DMS153 treated with DMSO at 0.1 percent for 48 hours (cell line): ENCODE measurements at regions not wholly inside any gene's neighbourhood (a gene's known extent, or its start where the extent isn't known, plus 50 kb on each side); places are given as distances from the start of the nearest gene placed in this dataset.

Source experiments
- DNase-seq: peaks from one replicate; lab custom pipeline; 2025; ENCODE audit not compliant: unreplicated experiment; lab: John Stamatoyannopoulos, UW

DNA sequence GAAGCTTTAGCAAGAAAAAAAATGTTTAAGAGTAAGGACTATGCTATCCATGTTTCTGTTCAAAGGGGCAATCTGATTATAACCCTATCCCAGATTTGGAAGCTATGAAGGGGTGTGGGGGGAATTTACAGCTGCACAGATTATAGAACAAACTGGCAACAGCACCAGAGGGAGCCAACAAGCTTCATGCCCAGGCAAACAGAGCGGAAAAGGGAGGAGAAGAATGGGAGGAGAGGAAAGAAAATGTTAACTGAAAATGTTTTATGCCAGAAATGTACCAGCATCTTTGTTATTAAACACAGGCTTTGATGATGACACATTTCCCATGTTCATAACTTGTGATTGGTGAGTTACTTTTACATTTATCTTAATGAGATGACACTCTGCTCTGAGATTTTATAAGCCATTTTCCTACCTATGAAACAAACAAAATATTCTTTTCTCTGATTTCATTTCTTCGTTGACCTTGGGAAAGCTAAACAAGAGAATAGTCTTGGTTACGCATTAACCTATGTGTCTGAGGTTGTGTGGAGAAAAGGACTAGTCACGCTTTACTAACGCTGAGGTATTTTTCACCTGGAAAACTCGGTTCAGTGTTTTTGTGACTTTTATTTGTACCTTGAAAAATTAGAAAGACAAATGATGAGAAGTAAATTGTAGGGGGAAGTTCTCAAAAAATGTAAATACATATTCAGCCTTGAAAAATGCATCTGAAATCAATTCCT, 235.8 kb upstream of the MIR17HG start:
- no peak for DNase-seq

DNA sequence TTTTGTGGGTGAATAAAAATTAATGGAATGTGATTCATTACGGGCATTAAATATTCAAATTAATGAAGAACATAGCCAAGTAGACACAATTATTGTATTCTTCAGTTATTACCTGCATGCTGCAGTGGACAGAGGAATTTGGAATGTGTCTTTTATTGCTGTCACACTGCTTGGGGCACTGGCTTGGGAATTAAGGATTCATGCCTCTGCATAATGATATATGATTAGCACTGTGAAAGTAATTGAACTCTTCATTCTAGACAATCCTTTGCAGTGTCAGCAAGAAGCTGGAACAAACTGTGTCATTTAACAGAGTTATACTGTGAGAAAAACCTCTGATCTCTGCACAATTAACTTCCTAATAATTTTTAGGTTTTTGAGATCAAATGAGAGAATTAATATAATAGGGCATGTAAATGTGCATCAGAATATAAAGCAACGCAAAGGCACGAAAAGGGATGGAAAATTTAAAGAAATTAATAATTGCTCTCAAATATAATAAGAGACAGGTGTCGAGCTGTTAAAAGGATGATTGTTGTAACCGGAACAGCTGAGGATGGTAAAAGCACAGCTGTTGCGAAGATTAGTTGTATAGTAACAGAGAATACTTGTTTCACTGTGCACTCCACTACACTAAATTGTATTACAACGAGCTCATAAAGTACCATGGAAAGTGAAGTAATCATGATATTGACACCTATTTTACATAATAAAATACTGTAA, 235.1 kb upstream of the MIR17HG start:
- DNase-seq, result no peak

DNA sequence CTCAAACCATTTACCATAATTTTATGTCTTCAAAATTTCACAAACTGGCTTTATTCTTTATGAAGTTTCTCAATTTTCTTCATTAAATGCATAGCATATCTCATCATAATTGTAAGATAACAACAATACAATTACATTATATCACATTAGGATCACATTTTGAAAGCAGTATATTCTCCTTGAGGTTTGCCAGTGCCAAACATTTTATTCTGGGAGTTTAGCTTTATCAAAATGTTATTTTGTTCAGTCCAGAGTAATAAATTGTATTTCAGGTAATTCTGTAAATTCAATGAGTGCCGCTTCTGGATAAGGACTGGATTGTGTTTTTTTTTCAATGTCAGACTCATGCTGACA, 234.6 kb upstream of the MIR17HG start:
- DNase-seq, result no peak

DNA sequence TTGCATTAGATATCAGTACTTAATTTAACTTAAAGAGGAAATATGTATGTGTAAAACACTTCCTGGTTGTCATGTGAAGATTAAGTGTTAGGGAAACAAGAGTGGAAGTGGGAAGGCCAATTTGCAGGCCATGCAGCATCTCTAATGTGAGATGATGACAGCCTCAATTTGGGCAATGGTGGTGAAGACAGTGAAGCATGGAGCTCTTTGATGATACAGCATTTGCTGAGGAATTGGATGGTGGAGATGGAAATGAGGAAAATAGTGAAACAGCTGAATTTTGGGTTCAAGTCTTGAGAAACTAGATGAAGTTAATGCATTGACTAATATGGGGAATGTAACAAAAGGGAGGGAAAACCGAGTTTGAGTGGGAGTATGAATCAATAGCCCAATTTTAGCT, 231.7 kb upstream of the MIR17HG start:
- DNase-seq, result no peak

DNA sequence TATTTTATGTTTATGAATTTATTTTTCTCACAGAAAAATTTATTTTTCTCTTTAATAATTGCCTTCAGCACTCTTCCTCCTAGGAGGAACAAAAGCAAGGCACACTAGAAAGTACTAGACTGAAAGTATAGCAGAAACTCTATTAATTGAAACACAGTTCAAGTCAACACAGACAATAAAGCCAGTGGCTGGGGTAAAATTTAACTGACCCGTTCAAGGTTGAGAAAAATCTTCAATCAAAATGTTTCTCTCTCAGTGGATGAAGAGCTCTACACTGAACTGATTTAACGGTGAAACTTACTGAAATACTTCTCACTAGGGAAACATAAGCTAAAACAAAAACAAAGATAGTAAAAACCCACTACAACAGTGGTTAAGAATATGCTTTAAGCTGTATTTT, 230.1 kb upstream of the MIR17HG start:
- DNase-seq, result no peak

DNA sequence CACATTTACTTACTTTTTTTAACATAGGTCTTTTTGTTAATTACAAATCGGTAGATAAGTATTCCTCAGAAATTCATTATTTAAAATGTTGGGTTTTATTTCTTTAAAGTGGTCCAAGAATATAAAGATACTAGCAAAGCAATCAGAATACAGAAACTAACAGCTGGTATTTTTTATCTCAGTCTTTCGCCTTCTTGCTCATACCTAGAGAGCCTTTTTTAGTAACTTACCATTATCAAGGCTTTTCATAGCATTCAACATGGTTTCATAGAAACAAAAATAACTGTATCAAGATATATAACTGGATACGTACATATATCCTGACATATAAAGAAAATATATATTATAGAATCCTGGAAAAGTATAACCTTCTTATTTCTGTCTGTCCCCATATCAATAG, 227.8 kb upstream of the MIR17HG start:
- DNase-seq, result no peak

DNA sequence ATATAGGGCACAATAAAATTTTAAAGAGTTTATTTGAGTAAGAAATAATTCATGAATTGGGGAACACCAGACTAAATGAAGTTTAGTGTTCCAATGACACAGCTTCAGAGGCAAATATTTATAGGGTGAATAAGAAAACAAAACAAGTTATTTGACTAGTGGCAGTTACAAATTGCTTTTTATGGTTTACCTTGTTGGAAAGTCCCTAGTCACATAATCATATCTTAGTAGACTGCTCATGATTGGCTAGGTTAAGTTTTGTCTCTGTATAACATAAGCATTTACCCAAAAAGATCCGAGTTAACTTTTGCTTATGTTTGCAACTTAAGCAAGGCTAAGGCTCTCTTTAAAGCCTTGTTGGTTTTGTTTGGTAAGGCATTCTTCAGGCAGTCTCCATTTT, 224.7 kb upstream of the MIR17HG start:
- DNase-seq, result no peak

DNA sequence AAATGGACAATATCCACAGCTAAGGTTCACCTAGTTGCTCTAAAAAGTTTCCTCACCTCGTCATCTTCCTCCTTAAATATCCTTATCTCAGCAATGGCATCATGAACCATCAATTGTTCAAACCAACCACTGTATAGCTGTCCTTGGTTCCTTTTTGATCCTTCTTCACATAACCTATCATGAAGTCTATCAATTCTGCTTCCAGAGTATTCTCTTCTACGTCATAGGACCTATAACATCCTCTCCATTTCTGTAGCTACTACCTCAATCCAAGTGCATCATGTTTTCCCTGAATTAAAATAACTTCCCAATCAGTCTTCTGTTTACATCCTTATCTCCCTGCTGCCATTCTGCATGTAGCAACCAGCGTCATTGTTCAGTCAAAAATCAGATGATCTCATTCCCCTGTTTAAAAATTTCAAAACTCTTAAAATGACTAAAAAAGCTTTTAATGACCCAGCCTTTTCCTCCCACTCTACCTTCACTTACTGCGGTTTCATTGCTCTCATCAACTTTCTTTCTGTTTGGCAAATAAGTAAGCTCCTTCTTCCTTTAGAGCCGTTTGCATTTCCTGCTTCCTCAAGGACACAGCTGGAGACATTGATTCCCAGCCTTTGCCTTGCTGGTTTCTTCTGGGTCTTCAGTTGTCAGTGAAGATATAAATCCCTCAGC, 223.9 kb upstream of the MIR17HG start:
- no peak for DNase-seq

DNA sequence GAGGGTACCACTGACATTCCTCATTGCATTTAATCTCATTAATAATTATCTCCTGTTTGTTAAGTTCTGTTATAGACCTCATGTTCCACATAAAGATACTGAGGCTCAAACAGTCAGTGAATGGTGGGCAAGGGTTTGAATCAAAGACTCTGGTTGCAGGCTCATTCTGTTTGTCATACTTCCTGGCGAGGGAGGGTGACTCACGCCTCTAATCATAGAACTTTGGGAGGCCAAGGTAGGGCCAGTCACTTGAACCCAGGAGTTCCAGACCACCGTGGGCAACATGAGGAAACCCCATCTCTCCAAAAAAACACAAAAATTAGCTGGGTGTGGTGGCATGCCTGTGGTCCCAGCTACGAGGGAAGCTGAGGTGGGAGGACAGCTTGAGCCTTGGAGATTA, 220.7 kb upstream of the MIR17HG start:
- no peak for DNase-seq

DNA sequence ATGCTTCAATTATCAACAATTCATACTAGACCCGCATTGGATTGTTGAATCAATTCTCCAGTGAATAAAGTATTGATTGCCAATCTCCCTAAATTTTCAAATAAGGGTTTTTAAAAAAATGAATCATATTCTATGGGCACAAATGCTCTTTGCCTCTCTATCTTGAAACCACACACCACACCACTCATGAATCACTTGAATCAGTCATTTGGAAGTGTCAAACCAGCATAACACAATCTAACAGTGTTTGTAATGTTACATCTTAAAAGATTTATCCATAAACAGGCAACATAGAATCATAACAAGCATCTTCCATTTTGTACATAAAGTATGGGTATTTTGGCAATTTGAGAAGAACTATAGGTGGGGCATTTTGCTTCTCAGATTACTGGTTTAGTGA, 219.5 kb upstream of the MIR17HG start:
- DNase-seq, result no peak

DNA sequence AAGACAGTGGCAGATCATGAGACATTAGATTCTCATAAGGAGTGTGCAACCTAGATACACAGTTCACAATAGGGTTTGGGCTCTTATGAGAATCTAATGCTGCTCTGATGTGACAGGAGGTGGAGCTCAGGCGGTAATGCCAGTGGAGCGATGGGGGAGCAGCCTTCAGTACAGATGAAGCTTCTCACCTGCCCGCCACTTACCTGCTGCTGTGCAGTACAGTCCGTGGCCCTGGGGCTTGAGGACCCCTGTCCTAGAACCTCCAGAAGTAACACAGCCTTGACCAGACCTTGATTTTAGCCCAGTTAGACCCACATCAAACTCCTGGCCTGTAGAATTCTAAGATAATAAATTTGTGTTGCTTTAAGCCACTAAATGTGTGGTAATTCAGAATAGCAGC, 215.1 kb upstream of the MIR17HG start:
- no peak for DNase-seq

DNA sequence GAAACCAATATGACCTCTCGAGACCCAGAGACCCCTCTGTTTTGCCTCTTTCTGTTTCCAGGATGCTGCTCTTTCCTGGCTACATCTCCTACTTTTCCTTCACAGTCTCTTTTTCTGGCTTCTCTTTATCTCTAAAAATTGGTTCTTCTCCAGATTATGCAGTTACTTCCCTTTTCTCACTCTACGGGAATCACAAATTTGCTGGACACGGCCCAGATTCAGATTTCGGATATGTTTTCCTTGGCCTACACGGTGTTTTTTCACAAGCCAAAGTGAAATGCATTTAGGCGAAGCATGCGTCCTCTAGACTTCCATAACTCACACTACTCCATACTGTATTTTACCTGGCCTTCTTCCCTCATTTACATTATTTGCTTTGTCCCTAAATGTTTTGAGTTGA, 214.7 kb upstream of the MIR17HG start:
- no peak for DNase-seq

DNA sequence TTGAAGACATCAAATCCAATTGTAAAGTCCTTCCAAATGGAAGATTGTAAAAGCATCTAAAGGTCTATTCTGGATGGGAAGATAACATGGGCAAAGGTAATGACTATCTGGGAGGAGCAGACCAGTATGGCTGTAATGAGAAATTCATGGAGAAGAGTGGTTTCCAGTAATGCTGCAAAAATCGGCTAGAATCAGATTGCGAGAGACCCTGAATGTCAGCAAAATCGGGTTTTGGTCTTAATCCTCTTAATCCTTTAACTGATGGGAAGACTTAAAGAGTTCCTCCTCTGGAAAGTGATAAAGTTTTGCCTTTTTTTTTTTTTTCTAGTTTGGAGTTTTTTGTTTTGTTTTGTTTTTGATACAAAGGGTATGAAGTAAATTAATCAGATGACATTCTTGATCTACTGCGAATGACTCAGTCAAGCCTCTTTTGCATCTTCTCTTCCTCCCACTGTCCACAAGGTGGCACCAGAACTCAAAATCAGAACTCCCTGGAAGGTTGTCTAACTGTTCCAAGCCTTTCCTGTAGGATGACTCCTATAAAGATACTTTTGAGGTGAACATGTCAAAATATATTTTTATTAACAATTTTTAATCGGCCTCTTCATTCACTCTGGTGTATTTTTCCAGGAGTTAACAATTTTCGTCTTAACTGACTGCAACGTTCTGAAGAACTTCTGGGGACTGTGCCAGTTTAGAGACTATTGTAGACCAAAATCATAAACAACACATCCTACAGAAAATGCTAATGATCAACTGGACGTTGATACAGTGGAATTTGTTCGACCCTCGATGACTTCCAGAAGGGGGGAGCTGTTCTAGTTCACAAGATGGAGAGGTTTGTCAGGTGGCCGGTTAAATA, 213.3 kb upstream of the MIR17HG start:
- peak; percentile 56 for DNase-seq

DNA sequence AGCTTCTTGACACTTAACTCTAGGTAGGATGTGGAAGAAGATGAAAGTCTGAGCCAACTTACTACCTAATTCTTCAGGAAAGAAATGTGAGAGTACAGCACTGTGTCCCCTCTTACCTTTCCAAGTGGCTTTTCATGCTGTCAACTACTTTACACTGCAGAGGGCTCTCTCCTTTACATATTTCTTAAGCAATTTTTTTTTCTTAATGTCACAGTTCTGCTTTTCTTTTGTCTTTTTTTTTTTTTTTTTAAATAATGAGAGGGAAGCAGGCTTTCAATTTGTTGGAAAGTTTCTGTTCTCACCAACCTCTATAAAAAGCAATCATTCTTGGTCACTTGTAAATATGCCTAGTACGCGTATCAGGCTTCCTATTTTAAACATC, 212.7 kb upstream of the MIR17HG start:
- DNase-seq, result no peak

DNA sequence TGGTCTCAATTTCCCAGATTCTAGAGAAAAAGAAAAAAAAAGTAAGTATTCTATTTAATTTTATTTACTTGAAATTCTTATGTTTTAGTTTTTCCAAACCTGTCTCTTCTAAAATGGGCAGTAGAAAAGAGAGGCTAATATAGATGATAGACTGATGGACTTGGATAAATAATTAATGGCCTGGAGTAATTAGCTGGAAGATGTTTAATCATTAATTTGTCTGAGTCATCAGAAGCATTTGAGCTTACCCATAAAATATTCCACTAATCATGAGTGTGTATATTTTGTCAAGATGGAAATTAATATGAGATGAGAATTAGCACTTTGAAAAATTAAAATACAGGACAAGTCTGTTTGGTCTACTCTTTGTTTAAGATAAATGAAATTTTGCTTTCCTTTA, 212.1 kb upstream of the MIR17HG start:
- DNase-seq, result no peak

DNA sequence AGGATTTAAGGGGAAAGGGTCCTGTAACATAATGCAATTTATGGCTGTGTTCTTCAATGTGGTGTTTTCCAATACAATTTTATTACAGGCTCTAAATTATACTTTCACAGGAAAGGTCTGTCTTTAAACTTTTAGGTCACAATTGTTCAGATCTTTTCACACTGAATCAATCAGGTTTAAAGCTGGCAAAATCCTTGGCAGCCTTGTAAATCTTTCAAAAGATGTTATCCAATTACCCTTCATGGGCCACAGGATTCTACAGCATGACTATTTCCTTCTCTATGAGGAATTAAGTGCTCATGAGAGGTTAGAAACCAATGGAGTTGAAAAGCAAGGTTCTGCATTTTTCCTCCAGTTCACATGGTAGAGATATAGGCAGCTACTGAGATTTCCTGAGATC, 211.5 kb upstream of the MIR17HG start:
- DNase-seq, result no peak

DNA sequence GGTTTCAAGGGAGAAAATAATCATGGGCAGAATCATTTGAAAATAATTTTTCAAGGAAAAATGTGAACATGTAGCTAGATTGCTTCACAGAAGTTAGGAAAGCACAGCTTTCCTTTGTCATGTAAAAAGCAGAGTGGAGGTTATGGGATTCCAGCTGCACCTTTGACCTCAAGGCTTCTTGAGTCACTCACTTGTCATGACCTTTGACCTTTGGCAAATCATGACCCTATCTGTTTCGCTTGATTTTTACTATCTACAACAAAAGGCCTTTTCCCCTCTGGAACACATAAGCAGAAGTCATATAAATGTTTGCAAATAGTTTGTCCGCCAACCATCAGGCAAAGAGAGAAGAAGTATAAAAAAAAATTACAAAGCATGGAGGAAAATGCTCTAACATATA, 210.7 kb upstream of the MIR17HG start:
- DNase-seq, result no peak

DNA sequence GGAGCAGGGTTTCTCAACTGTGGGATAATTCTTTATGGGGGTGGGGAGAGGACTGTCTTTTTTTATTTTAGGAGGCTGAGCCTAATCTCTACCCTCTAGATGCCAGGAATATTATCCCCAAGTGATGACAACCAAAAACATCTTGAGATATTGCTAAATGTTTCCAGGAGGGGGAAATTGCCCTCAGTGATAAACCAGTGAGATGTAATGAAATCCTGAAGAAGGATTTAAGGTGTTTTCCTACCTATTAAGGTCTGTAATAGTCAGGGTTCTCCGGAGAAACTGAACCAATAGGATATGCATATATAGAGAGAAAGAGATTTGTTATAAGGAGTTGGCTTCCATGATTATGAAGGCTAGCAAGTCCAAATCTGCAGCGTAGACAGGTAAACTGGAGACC, 208.3 kb upstream of the MIR17HG start:
- DNase-seq, result no peak

DNA sequence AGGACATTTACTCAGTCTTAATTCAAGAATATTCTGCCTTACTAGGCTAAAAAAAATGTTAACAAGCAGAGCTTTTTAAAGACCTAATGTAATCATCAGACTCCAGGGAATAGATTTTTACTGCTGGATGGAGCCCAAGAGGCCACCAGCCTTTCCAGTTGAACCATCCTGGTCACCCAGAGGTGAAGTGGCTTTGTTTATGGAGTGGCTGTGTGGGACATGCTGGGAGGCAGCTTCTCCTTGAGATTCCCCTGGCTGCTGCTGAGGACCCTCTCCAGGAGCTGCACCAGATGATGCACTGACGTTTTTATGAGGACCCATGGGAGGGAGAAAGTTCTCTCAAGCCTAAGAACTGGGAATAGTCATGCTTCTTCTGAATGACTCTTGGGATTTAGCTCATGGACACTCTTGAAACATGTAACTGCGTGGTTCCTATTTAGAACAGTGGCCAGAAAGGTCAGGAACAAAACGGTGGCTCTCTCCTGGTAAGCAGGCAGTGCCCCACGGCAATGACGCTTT, 205.9 kb upstream of the MIR17HG start:
- no peak for DNase-seq

DNA sequence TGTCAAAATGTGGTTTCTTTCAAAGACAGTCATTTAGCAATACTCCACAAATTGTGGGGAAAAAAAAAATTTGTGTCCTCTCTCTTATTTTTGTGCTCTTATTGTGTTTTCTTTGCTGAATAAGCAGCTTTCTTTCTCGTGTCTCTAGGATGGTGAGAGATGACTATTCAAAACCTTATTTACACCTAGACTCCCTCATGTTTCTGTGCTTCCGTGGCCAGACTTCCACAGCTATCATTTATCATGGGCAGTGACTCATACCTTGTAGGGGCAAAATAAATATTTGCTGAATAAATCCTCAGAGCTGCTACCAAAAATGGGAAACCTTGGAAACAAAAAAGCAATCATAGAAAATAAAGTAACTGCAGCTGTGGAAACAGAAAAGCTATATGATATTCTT, 204.9 kb upstream of the MIR17HG start:
- DNase-seq, result peak; percentile 48

DNA sequence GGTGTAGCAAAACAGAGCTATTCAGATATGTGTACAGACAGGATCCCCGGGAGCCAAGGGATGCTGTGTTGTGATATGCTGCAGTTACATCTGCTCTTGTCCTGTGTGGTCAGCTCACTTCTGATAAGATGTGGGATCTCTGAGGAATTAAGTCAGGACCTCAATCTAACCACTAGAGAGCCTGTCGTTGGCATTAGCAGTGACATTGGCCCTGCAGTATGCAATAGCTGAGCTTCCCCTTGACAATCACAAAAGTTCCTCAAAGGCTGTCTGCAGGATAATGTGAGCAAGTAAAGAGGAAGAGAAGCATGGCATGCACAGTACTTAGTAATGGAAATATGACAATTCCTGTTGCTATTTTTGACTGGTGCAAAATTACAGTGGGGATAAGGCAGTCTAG, 203.4 kb upstream of the MIR17HG start:
- no peak for DNase-seq
